K562 (cell line): ENCODE measurements at regions not wholly inside any gene's neighbourhood (a gene's known extent, or its start where the extent isn't known, plus 50 kb on each side); places are given as distances from the start of the nearest gene placed in this dataset.

ENCODE experiments used
- CHD4 ChIP-seq: fragments of 200-600 bp; sonication (generic); IDR thresholded peaks from 3 replicates; pipeline ENCODE4 v1.6.1; 2012; ENCODE audit warnings: low read depth, mild to moderate bottlenecking, mixed read lengths, low read length, inconsistent platforms; ENCODE audit not compliant: insufficient read depth, insufficient replicate concordance, poor library complexity, severe bottlenecking
- DPF2 ChIP-seq: fragments of 450-650 bp; IDR thresholded peaks from 2 replicates; pipeline ENCODE4 v1.6.1; 2016
- JUN ChIP-seq, 2 experiments: sonication (generic) in 1 of 2; formaldehyde crosslinking in 1 of 2; IDR thresholded peaks; 2 replicates each; pipeline versions ENCODE4 v1.6.1 to v1.8.0; 2012 to 2022; ENCODE audit warnings: borderline replicate concordance in 2 of 2, mild to moderate bottlenecking in 2 of 2, improper control_type of control experiment in 1 of 2, low read depth in 1 of 2, low read length in 1 of 2, missing genetic modification reagents in 1 of 2
- KAT2B ChIP-seq: IDR thresholded peaks from one replicate; pipeline ENCODE4 v1.6.1; 2012; ENCODE audit warnings: low read depth, mild to moderate bottlenecking, control low read depth, inconsistent platforms, low read length, moderate library complexity
- MAFK ChIP-seq: IDR thresholded peaks from 2 replicates; pipeline ENCODE4 v1.6.1; 2011; ENCODE audit warnings: low read length, improper control_type of control experiment
- MEIS2 ChIP-seq: fragments of 450-650 bp; IDR thresholded peaks from 2 replicates; pipeline ENCODE4 v1.6.1; 2014; ENCODE audit warnings: mild to moderate bottlenecking; ENCODE audit not compliant: partially characterized antibody
- NFE2 ChIP-seq: IDR thresholded peaks from 2 replicates; pipeline ENCODE4 v1.6.1; 2014; ENCODE audit warnings: antibody characterized with exemption, low read depth
- RBFOX2 ChIP-seq: fragments of 200-400 bp; formaldehyde crosslinking; IDR thresholded peaks from 2 replicates; pipeline ENCODE4 v1.6.1; 2017; ENCODE audit warnings: low read depth, mild to moderate bottlenecking, low read length, moderate library complexity
- SAP30 ChIP-seq: fragments of 200-600 bp; sonication (generic); IDR thresholded peaks from 2 replicates; pipeline ENCODE4 v1.6.1; 2012; ENCODE audit warnings: borderline replicate concordance, low read depth, mild to moderate bottlenecking, moderate library complexity, low read length, control low read depth, inconsistent platforms; ENCODE audit not compliant: insufficient read depth, poor library complexity, severe bottlenecking
- SOX6 ChIP-seq: fragments of 450-650 bp; IDR thresholded peaks from 2 replicates; pipeline ENCODE4 v1.6.1; 2014; ENCODE audit warnings: mild to moderate bottlenecking
- ZNF77 ChIP-seq: fragments of 250-450 bp; sonication (Bioruptor Pico); IDR thresholded peaks from 2 replicates; pipeline ENCODE4 v1.5.0; 2020
- TF ChIP-seq, protein P1 (sequence below): sonication (generic); formaldehyde crosslinking; IDR thresholded peaks from 2 replicates; pipeline ENCODE4 v1.8.0; 2022; ENCODE audit warnings: mild to moderate bottlenecking, missing genetic modification reagents
- TF ChIP-seq, protein P2 (sequence below), 3 experiments: fragments of 200-800 bp in 1 of 3; fragments of 250-450 bp in 1 of 3; fragments of 450-650 bp in 1 of 3; sonication (Bioruptor Pico) in 1 of 3; sonication (Bioruptor generic) in 1 of 3; formaldehyde crosslinking in 1 of 3; IDR thresholded peaks; 2 replicates each; pipeline versions ENCODE4 v1.6.1 to v1.8.0; 2016 to 2022; ENCODE audit warnings: mild to moderate bottlenecking in 2 of 3, missing genetic modification characterization in 2 of 3, missing compliant biosample characterization in 1 of 3, moderate library complexity in 1 of 3

DNA sequence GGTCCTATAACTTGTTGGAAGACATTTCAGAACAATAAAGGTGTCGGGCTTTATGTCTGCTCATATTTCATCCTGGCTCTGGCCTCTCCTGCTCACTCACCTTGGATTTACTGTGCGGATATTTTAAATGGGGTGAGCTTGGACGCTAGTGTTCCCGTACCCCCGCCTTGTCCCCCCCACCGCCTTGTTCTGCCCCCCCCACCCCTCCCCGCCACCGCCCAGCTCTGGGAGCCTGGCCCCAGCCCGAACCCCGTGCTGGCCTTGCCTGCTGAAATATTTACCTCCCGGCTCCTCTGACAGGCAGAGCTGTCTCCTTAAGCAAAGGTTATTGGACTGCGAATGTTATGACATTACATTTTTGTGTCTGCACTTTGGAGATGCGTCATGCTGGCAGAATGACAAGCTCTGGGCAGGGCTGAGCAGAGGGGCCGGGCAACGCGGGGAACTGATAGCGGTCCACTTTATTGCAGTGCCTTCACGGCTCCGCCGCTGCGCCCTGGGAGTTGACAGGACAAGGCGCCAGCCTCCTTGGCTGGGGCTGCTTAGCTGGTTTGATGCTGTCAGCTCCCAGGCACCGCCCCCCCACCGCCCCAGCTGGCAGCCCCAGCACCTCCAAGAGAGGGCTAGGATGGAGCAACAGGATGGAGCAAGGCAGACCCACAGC, 222.5 kb upstream of the GSE1 start (continued):
- TF ChIP-seq MEIS2: peak; percentile 88
- peak; percentile 63 for TF ChIP-seq NFE2
- TF ChIP-seq DPF2: peak; percentile 56
- peak; percentile 18 for TF ChIP-seq CHD4
- TF ChIP-seq MAFK: peak; percentile 73
- no peak for TF ChIP-seq ZNF77 (CRISPR knock-in tag)
- TF ChIP-seq RBFOX2: peak; percentile 31; the same call in 1 of the 2 replicates
- no peak for TF ChIP-seq KAT2B
- TF ChIP-seq SAP30: peak; percentile 48
- peak; percentile 43; the same call in 1 of the 2 replicates for TF ChIP-seq SOX6
- TF ChIP-seq, protein P1, sequence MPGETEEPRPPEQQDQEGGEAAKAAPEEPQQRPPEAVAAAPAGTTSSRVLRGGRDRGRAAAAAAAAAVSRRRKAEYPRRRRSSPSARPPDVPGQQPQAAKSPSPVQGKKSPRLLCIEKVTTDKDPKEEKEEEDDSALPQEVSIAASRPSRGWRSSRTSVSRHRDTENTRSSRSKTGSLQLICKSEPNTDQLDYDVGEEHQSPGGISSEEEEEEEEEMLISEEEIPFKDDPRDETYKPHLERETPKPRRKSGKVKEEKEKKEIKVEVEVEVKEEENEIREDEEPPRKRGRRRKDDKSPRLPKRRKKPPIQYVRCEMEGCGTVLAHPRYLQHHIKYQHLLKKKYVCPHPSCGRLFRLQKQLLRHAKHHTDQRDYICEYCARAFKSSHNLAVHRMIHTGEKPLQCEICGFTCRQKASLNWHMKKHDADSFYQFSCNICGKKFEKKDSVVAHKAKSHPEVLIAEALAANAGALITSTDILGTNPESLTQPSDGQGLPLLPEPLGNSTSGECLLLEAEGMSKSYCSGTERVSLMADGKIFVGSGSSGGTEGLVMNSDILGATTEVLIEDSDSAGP (CRISPR knock-in tag): no peak
- peak; percentile 89 for TF ChIP-seq JUN (IDR thresholded peaks at IDR 0.05; ENCODE audit: borderline replicate concordance, low read depth, low read length)
- TF ChIP-seq JUN (CRISPR knock-in tag; IDR thresholded peaks at IDR 0.05; ENCODE audit: borderline replicate concordance): no peak
- TF ChIP-seq, protein P2, sequence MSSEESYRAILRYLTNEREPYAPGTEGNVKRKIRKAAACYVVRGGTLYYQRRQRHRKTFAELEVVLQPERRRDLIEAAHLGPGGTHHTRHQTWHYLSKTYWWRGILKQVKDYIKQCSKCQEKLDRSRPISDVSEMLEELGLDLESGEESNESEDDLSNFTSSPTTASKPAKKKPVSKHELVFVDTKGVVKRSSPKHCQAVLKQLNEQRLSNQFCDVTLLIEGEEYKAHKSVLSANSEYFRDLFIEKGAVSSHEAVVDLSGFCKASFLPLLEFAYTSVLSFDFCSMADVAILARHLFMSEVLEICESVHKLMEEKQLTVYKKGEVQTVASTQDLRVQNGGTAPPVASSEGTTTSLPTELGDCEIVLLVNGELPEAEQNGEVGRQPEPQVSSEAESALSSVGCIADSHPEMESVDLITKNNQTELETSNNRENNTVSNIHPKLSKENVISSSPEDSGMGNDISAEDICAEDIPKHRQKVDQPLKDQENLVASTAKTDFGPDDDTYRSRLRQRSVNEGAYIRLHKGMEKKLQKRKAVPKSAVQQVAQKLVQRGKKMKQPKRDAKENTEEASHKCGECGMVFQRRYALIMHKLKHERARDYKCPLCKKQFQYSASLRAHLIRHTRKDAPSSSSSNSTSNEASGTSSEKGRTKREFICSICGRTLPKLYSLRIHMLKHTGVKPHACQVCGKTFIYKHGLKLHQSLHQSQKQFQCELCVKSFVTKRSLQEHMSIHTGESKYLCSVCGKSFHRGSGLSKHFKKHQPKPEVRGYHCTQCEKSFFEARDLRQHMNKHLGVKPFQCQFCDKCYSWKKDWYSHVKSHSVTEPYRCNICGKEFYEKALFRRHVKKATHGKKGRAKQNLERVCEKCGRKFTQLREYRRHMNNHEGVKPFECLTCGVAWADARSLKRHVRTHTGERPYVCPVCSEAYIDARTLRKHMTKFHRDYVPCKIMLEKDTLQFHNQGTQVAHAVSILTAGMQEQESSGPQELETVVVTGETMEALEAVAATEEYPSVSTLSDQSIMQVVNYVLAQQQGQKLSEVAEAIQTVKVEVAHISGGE (CRISPR knock-in tag; IDR thresholded peaks at IDR 0.05): 0 out of 6 replicates have a peak, but pooled peaks of 1 of the 3 experiments have one; percentile 44
